ENCODE measurements at regions not wholly inside any gene's neighbourhood (a gene's known extent, or its start where the extent isn't known, plus 50 kb on each side); places are given as distances from the start of the nearest gene placed in this dataset.

- TF ChIP-seq POLR2A (IDR thresholded peaks at IDR 0.05) (no peak), POLR2AphosphoS5 (IDR thresholded peaks at IDR 0.05; ENCODE audit: insufficient read depth in 1 of 2, low read depth in 1 of 2) (no peak), CTCF (IDR thresholded peaks at IDR 0.05) (no peak)
Observed at GRCh38 chr9:121592265-121592664, 59.2 kb upstream of the DAB2IP start.

Measured in vagina (tissue), 2 donors.